K562 (cell line): ENCODE measurements at regions not wholly inside any gene's neighbourhood (a gene's known extent, or its start where the extent isn't known, plus 50 kb on each side); places are given as distances from the start of the nearest gene placed in this dataset.

Experiments used
- ATAC-seq: fragments of 200-7000 bp; cut with Tn5 transposase; 3 replicates; pipeline ENCODE4 v1.9.1; 2020; ENCODE audit warnings: moderate library complexity
- BruUV-seq: library from RNA; stranded (reverse); fragments of 400-500 nt; replicated peaks from 2 replicates; lab custom pipeline; 2021; lab: Mats Ljungman, UMichigan
- CTCF ChIA-PET: fragments of 300-600 bp; formaldehyde crosslinking; extraction: SDS; loops from one replicate; lab custom pipeline; 2021; ENCODE audit warnings: low intra/inter-chr PET ratio; lab: Yijun Ruan, JAX
- POLR2A ChIA-PET: fragments of 300-600, 350-650 bp; sonication (Branson Sonifier 250); formaldehyde crosslinking; extraction: SDS; loops from one replicate; lab custom pipeline; 2021; ENCODE audit warnings: antibody characterized with exemption, inconsistent platforms; lab: Yijun Ruan, JAX
- DNase-seq, 4 experiments: peaks; one replicate each; pipeline versions ENCODE4 v3.0.0 to v3.0.0-alpha.2; 2011 to 2018; ENCODE audit warnings: low spot score in 3 of 4, mixed read lengths in 3 of 4; ENCODE audit errors: extremely low read depth in 1 of 4
- FAIRE-seq: peaks from 2 replicates; lab custom pipeline; 2011; peaks lifted over from hg19 to GRCh38; lab: Jason Lieb, UNC
- H2AFZ ChIP-seq: 2 replicates; pipeline ENCODE4 v1.6.0; 2011; ENCODE audit warnings: low read depth, low read length, control low read depth, inconsistent platforms
- H3K27ac ChIP-seq: fragments of 200-600 bp; 3 replicates; pipeline ENCODE4 v1.8.0; 2011; ENCODE audit warnings: low read depth, mild to moderate bottlenecking, control low read depth, inconsistent platforms, low read length, moderate library complexity, mixed read lengths; ENCODE audit errors: extremely low read depth
- H3K27me3 ChIP-seq, 2 experiments: fragments of 300-600 bp in 1 of 2; 2 replicates in 1 of 2; 3 replicates in 1 of 2; pipeline versions ENCODE4 v1.6.0 to v1.8.0; 2011; ENCODE audit warnings: inconsistent platforms in 2 of 2, low read length in 2 of 2, mild to moderate bottlenecking in 1 of 2, mixed read lengths in 1 of 2, moderate library complexity in 1 of 2; ENCODE audit not compliant: control insufficient read depth in 2 of 2, insufficient read depth in 2 of 2
- H3K36me3 ChIP-seq: fragments of 300-600 bp; 3 replicates; pipeline ENCODE4 v1.8.0; 2011; ENCODE audit warnings: mild to moderate bottlenecking, low read length, inconsistent platforms; ENCODE audit not compliant: control insufficient read depth, insufficient read depth
- H3K4me1 ChIP-seq, 2 experiments: fragments of 200-600 bp in 1 of 2; replicated peaks in 1 of 2; 2 replicates in 1 of 2; 3 replicates in 1 of 2; pipeline versions ENCODE4 v1.5.1 to v1.8.0; 2011; ENCODE audit warnings: inconsistent platforms in 2 of 2, low read length in 2 of 2, mild to moderate bottlenecking in 1 of 2, mixed read lengths in 1 of 2, moderate library complexity in 1 of 2; ENCODE audit not compliant: control insufficient read depth in 2 of 2, insufficient read depth in 2 of 2
- H3K4me2 ChIP-seq: 2 replicates; pipeline ENCODE4 v1.6.1; 2011; ENCODE audit warnings: low read length, control low read depth, inconsistent platforms, mixed read lengths; ENCODE audit not compliant: insufficient read depth
- H3K4me3 ChIP-seq: fragments of 200-600 bp; sonication (generic), shearing (Covaris generic); 2 replicates; pipeline ENCODE4 v1.5.1; 2016; ENCODE audit warnings: control low read depth, inconsistent platforms
- H3K79me2 ChIP-seq: fragments of 200-600 bp; 3 replicates; pipeline ENCODE4 v1.8.0; 2011; ENCODE audit warnings: low read length, inconsistent platforms; ENCODE audit not compliant: control insufficient read depth, insufficient read depth
- H3K9ac ChIP-seq, 2 experiments: 2 replicates each; pipeline versions ENCODE4 v1.6.0 to v1.6.1; 2011; ENCODE audit warnings: low read depth in 2 of 2, low read length in 2 of 2, control low read depth in 1 of 2, inconsistent platforms in 1 of 2, mild to moderate bottlenecking in 1 of 2, mixed read lengths in 1 of 2; ENCODE audit not compliant: insufficient read depth in 1 of 2
- H3K9me1 ChIP-seq: one replicate; pipeline ENCODE4 v1.6.0; 2011; ENCODE audit warnings: inconsistent platforms, mild to moderate bottlenecking, low read length, moderate library complexity; ENCODE audit not compliant: control insufficient read depth, insufficient read depth
- H3K9me3 ChIP-seq: replicated peaks from 2 replicates; pipeline ENCODE4 v1.5.1; 2011; ENCODE audit warnings: low read depth, low read length, inconsistent platforms; ENCODE audit not compliant: control insufficient read depth, insufficient read depth
- H4K20me1 ChIP-seq: replicated peaks from 2 replicates; pipeline ENCODE4 v1.6.1; 2011; ENCODE audit warnings: low read length, inconsistent platforms, mixed read lengths; ENCODE audit not compliant: control insufficient read depth, insufficient read depth
- CTCF ChIP-seq, 3 experiments: IDR thresholded peaks in 2 of 3; conservative IDR thresholded peaks in 1 of 3; 2 replicates each; pipeline ENCODE4 v1.5.1; 2011 to 2012; ENCODE audit warnings: low read length in 3 of 3, mild to moderate bottlenecking in 3 of 3, control low read depth in 2 of 3, improper control_type of control experiment in 1 of 3, inconsistent platforms in 1 of 3, low read depth in 1 of 3, mixed read lengths in 1 of 3, moderate library complexity in 1 of 3; ENCODE audit not compliant: insufficient read depth in 2 of 3
- FIP1L1 ChIP-seq: fragments of 200-400 bp; formaldehyde crosslinking; IDR thresholded peaks from 2 replicates; pipeline ENCODE4 v1.6.1; 2018; ENCODE audit warnings: mild to moderate bottlenecking, low read depth, low read length; ENCODE audit not compliant: poor library complexity, severe bottlenecking
- RAD21 ChIP-seq, 2 experiments: fragments of 250-450 bp in 1 of 2; fragments of 450-650 bp in 1 of 2; sonication (Bioruptor Pico) in 1 of 2; formaldehyde crosslinking in 1 of 2; IDR thresholded peaks in 1 of 2; conservative IDR thresholded peaks in 1 of 2; 2 replicates each; pipeline versions ENCODE4 v1.4.0 to v1.8.0; 2020 to 2022; ENCODE audit warnings: mild to moderate bottlenecking in 2 of 2, moderate library complexity in 1 of 2
- SMC3 ChIP-seq: conservative IDR thresholded peaks from 2 replicates; pipeline ENCODE4 v1.6.1; 2011; ENCODE audit warnings: low read depth, low read length, improper control_type of control experiment; ENCODE audit not compliant: insufficient read depth
- in situ Hi-C: fragments of 300-500 bp; cut with MboI; formaldehyde crosslinking; loops from 4 replicates; pipeline ENCODE4 v1.15.0; 2018; ENCODE audit warnings: inconsistent platforms, mixed read lengths
- intact Hi-C: fragments of 100-400 bp; cut with micrococcal nuclease; formaldehyde crosslinking; loops from 2 replicates; pipeline ENCODE4 v1.14.2; 2022

DNA sequence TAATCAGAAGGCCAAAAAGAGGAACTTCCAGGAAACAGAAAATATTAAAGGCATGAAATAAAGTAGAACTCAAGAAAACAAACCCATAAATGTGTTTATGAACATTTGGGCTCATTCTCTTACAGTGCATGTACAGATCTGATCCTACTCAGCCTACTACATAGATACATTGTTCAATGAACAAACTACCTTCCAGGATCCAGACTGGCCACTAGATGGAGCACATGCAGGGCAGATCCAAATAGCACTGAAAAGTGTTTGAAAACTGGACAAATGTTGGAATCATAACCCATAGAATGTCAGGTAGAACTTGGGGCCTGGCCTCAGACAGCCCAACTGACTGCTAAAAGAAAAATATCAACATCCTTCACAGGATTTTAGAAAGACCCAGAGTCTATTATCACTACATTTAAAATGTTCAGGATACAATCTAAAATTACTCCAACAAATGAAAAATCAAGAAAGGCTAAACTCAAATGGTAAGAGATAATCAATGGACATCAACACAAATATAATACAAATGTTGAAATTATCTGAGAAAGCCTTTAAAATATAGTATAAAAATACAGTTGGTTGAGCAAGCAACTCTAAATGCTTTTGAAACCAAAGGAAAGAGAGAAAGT lies 122.4 kb upstream of the NUDT7 start:
- no peak overlapping the region for H2AFZ ChIP-seq
- no peaks in the 10 kb centered on the region for H3K4me1 ChIP-seq
- H3K36me3 ChIP-seq: no peaks in the 10 kb centered on the region
- no peak overlapping the region for H3K4me3 ChIP-seq
- H4K20me1 ChIP-seq: no peaks in the 10 kb centered on the region
- in situ Hi-C loops (no loop called here), intact Hi-C loops (loop anchor here (5.0 kb wide), 1 partner anchor 57 kb away; no protein-coding TSS in a partner anchor)
- ATAC-seq (peak; percentile 78), FAIRE-seq (peak; percentile 55), DNase-seq (peak; percentile 22 to 35 (median 24))
- no peak overlapping the region for H3K9ac ChIP-seq
- H3K27me3 ChIP-seq: no peaks in the 10 kb centered on the region
- no TSS peak for BruUV-seq
- ChIA-PET POLR2A (no interaction called here), CTCF (interaction anchor here (0.6 to 1.2 kb wide), 2 partner anchors 200 to 364 kb away, joined by 3 to 7 read pairs; no protein-coding TSS in a partner anchor)
- no peak overlapping the region for H3K4me2 ChIP-seq
- no peaks in the 10 kb centered on the region for H3K79me2 ChIP-seq
- no peaks in the 10 kb centered on the region for H3K9me1 ChIP-seq
- H3K9me3 ChIP-seq: no peaks in the 10 kb centered on the region
- H3K27ac ChIP-seq: no peak overlapping the region
- TF ChIP-seq CTCF (IDR thresholded peaks at IDR 0.05 in 2 of 3, conservative IDR thresholded peaks at IDR 0.05 in 1 of 3; ENCODE audit: insufficient read depth in 2 of 3, low read depth in 1 of 3, low read length in 3 of 3) (peak; percentile 46 to 68 (median 63); a peak in 5 of 6 replicates), FIP1L1 (no peak), SMC3 (0 out of 2 replicates have a peak, but pooled peaks have one; percentile 26), RAD21 (CRISPR knock-in tag; conservative IDR thresholded peaks at IDR 0.05 in 1 of 2, IDR thresholded peaks at IDR 0.05 in 1 of 2) (peak in 1 of 2 experiments; percentile 58; a peak in 2 of 4 replicates)
